B cell (primary cell): ENCODE measurements at regions not wholly inside any gene's neighbourhood (a gene's known extent, or its start where the extent isn't known, plus 50 kb on each side); places are given as distances from the start of the nearest gene placed in this dataset.

Experiments used
- CTCF ChIP-seq: fragments of 200-600 bp; IDR thresholded peaks from one replicate; pipeline ENCODE4 v1.8.0; 2022; ENCODE audit warnings: antibody characterized with exemption, mild to moderate bottlenecking
- EZH2 ChIP-seq: IDR thresholded peaks from 2 replicates; pipeline ENCODE4 v1.6.1; 2012; ENCODE audit warnings: borderline replicate concordance, low read depth, mild to moderate bottlenecking, moderate library complexity, low read length; ENCODE audit not compliant: insufficient read depth, poor library complexity, severe bottlenecking

DNA sequence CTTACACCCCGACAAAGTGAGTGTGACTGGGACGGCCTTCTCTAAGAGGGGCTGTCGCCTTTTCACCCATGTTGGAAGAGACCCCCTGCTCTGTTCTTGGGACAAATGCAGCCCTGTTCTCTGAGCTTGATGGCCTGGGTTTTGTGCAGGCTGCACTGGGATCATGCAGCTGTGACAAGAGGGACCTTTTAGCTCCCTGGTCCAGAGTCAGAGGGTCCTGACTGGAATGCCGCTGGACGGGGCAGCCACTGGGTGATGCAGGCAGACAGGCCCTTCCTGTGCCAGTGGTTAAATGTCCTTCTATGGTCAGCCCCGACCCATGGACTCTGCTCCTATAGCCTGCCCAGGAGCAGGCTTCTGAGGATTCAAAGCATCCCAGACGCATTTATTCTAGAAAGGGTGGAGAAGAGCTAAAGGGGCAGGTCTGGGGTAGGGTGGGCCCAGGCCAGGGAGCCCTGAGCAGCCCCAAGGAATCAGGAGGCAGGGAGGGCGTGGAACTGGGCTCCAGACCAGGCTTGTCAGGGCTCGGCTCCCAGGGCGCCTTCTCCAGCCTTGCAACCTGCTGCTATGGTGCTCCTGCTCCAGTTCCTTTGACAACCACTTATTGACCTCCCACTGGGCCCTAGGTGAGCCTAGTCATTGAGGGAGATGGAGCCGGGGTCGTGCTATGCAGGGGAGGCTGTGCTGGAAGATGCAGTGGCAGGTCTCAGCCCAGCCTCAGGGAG lies 277.9 kb upstream of the HS6ST1 start:
- TF ChIP-seq CTCF: no peak
- no peak for TF ChIP-seq EZH2
